Subcutaneous abdominal adipose tissue (tissue), 5 donors: ENCODE measurements at regions not wholly inside any gene's neighbourhood (a gene's known extent, or its start where the extent isn't known, plus 50 kb on each side); places are given as distances from the start of the nearest gene placed in this dataset.

Experiments
- H3K27ac ChIP-seq: one replicate; pipeline ENCODE4 v1.7.0; 2013; ENCODE audit warnings: low read depth, mild to moderate bottlenecking, inconsistent platforms, low read length, moderate library complexity
- H3K27me3 ChIP-seq, 5 donors: one replicate each; pipeline ENCODE4 v1.7.0; 2013; ENCODE audit warnings: low read length in 5 of 5, inconsistent platforms in 1 of 5; ENCODE audit not compliant: control insufficient read depth in 5 of 5, insufficient read depth in 4 of 5
- H3K36me3 ChIP-seq, 5 donors: one replicate each; pipeline ENCODE4 v1.7.0; 2013; ENCODE audit warnings: low read length in 5 of 5; ENCODE audit not compliant: control insufficient read depth in 5 of 5, insufficient read depth in 5 of 5
- H3K4me1 ChIP-seq, 5 donors: one replicate each; pipeline ENCODE4 v1.7.0; 2013; ENCODE audit warnings: low read length in 5 of 5, mild to moderate bottlenecking in 3 of 5, moderate library complexity in 1 of 5; ENCODE audit not compliant: control insufficient read depth in 5 of 5, insufficient read depth in 5 of 5
- H3K4me3 ChIP-seq, 5 donors: one replicate each; pipeline ENCODE4 v1.7.0; 2013; ENCODE audit warnings: low read length in 5 of 5, low read depth in 1 of 5
- H3K9ac ChIP-seq, 5 donors: one replicate each; pipeline ENCODE4 v1.7.0; 2013; ENCODE audit warnings: low read length in 5 of 5, mild to moderate bottlenecking in 4 of 5, moderate library complexity in 3 of 5
- H3K9me3 ChIP-seq, 5 donors: one replicate each; pipeline ENCODE4 v1.7.0; 2013; ENCODE audit warnings: low read length in 5 of 5; ENCODE audit not compliant: control insufficient read depth in 5 of 5
- donor health status: healthy.
- donor health status: healthy.
- donor health status: healthy.
- donor health status: healthy.
- donor health status: healthy.

DNA sequence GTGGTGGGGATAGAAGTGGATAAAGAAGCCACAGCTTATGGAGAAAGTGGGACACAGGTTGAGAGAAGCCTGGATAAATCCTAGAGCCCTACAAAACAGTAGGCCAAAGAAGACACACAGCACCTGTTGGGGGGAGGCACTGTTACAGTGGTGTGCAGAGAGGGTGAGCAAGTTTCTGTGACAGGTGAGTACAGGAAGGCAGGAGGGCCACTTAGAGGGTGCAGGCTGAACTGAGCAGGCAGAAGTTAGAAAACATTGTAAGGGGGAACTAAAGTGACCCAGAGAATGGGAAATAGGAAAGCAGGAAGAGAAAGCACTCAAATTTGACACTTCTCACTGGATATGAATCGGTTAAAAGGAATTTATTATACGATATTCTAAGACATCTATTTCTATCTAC is 146.1 kb upstream of the TMCO5A start:
- peaks cover 0 to 14% (median 0%) of the 10 kb centered on the region in 5 donors for H3K4me1 ChIP-seq
- H3K27ac ChIP-seq, result no peak overlapping the region
- no peaks in the 10 kb centered on the region for H3K9me3 ChIP-seq
- H3K36me3 ChIP-seq, result no peaks in the 10 kb centered on the region
- no peak overlapping the region for H3K9ac ChIP-seq
- H3K4me3 ChIP-seq, result no peak overlapping the region
- H3K27me3 ChIP-seq, result no peaks in the 10 kb centered on the region

DNA sequence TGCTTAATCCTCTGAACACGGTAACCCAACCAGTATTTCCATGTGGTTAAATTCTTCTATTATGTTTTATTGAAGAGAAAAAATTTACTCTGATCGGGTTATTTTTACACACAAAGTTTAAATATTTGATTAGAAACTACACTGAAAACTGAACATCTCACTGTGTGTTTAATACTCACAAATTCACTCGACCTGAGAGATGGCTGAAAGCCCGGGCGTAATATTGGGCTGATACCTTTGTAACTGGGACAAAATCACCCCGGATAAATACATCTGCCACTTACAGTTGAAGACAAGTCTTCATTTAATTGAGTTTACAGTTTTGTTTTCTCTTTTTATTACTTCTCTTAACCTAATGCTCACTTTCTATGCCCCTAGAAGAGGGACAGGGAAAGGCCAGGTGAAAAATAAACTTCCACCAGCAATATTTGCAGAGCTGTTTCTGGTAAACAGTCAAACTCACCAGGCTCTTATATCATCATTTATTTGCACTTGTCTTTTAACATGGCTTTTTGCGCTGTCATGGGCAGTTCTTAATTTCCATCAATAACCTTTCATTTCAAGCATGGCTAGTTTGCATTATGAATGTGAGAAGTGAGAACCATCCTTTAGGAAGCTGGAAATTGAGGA is 145.6 kb upstream of the TMCO5A start:
- Histone ChIP-seq H3K4me1 (peaks cover 0 to 9% (median 0%) of the 10 kb centered on the region in 5 donors), H3K27ac (no peak overlapping the region), H3K36me3 (no peaks in the 10 kb centered on the region), H3K9ac (no peak overlapping the region), H3K9me3 (no peaks in the 10 kb centered on the region), H3K4me3 (no peak overlapping the region), H3K27me3 (no peaks in the 10 kb centered on the region)

DNA sequence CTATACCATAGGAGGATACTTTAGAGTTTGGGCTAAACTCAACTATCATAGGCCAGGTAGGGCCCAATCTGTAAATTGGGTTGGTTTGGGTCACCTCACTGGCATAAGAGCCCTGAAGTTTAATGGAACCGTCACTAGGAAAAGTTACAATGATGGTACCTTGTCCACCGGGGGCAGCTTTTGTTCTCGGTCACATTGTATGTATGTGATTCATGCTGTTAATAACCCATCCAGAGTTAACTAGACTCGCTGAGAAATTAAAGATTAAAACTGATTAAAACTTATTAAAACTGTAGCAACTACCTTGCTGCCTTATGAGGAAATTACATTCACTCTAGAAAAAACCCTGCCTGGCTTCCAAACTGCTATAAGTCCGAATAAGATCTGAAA is 145.0 kb upstream of the TMCO5A start:
- H3K27ac ChIP-seq, result no peak overlapping the region
- H3K4me3 ChIP-seq, result no peak overlapping the region
- H3K9me3 ChIP-seq, result no peaks in the 10 kb centered on the region
- no peaks in the 10 kb centered on the region for H3K36me3 ChIP-seq
- peaks cover 0 to 4% (median 0%) of the 10 kb centered on the region in 5 donors for H3K4me1 ChIP-seq
- H3K27me3 ChIP-seq, result no peaks in the 10 kb centered on the region
- H3K9ac ChIP-seq, result no peak overlapping the region

DNA sequence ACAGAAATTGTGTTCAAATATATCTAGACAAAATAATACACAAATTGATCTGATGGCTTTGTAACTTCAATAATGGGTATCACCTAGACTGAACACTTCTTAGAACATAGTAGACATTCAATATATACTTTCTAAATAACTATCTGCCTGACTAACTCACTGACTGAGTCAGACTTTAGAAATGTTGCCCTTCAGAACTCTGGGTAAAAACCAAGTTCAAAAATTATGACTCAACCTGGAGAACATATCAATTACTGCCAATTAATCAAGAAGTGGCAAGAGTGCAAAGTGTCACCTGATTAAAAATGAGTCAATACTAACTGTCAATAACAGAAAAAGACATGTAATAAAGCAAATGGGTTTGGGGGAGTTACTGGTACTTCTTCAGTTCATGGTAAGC is 144.6 kb upstream of the TMCO5A start:
- Histone ChIP-seq H3K9me3 (no peaks in the 10 kb centered on the region), H3K27ac (no peak overlapping the region), H3K4me1 (peaks cover 0 to 4% (median 0%) of the 10 kb centered on the region in 5 donors), H3K36me3 (no peaks in the 10 kb centered on the region), H3K4me3 (no peak overlapping the region), H3K27me3 (no peaks in the 10 kb centered on the region), H3K9ac (no peak overlapping the region)

DNA sequence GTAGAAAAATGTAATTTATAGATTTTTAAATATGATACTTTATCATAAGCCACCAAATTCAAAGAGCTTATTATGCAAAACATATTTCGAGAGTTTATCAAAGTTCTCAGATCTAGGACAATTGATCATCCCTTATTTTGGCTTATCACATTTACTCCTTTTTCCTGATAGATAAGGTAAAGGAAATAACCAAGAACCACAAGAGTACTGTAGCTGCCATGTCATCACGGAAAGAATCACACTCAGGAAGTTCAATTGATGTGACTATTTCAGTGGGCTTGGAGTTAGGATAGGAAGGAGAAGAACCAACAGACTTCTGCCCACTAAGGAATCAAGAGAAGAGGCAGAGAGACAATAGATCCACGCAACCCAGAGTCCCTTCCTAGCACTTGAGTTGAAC is 142.7 kb upstream of the TMCO5A start:
- H3K27me3 ChIP-seq, result no peaks in the 10 kb centered on the region
- H3K36me3 ChIP-seq, result no peaks in the 10 kb centered on the region
- H3K27ac ChIP-seq, result no peak overlapping the region
- H3K4me3 ChIP-seq, result no peak overlapping the region
- no peaks in the 10 kb centered on the region for H3K9me3 ChIP-seq
- peaks cover 0 to 4% (median 0%) of the 10 kb centered on the region in 5 donors for H3K4me1 ChIP-seq
- H3K9ac ChIP-seq, result no peak overlapping the region

DNA sequence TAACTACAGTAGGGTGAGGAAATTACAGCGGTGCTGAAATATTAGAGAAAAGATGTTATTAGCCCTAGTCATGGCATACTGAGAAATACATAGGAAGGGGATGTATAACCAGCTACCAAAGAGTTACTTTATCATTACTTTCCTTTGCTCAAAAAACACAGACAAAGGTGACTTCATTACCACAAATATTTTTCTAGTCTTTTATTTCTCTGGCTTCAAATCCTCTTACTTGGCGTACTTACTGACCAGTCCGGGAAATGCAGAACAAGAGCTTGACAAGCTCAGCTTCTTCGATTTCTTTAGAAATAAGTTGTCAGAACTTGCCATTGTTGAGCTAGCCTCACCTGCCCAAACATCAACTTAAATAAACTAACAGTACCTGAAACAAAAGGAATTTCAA is 142.1 kb upstream of the TMCO5A start:
- Histone ChIP-seq H3K4me3 (no peak overlapping the region), H3K27ac (no peak overlapping the region), H3K9ac (no peak overlapping the region), H3K36me3 (no peaks in the 10 kb centered on the region), H3K9me3 (no peaks in the 10 kb centered on the region), H3K4me1 (peaks cover 0 to 4% (median 0%) of the 10 kb centered on the region in 5 donors), H3K27me3 (no peaks in the 10 kb centered on the region)

DNA sequence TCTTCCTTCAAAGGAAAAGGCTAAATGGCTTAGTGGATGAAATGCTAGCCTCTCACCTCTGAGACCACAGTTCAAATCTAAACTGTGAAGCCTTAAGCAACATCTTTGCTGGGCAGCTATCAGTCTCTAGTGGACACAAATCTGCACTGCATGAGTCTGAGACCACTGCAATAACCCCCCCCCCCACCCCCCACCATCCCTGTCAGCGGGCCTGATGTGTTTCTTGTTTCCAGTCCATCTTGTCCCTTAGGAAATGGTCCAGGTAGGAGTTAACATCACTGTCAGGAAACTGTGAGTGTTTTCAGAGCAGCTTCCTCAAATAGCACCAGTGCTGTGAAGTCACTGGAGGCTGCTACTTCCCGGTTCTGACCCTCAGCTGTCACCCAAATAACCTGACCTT is 140.6 kb upstream of the TMCO5A start:
- Histone ChIP-seq H3K4me3 (no peak overlapping the region), H3K36me3 (no peaks in the 10 kb centered on the region), H3K27ac (no peak overlapping the region), H3K9me3 (no peaks in the 10 kb centered on the region), H3K9ac (no peak overlapping the region), H3K27me3 (no peaks in the 10 kb centered on the region), H3K4me1 (peaks cover 0 to 4% (median 0%) of the 10 kb centered on the region in 5 donors)

DNA sequence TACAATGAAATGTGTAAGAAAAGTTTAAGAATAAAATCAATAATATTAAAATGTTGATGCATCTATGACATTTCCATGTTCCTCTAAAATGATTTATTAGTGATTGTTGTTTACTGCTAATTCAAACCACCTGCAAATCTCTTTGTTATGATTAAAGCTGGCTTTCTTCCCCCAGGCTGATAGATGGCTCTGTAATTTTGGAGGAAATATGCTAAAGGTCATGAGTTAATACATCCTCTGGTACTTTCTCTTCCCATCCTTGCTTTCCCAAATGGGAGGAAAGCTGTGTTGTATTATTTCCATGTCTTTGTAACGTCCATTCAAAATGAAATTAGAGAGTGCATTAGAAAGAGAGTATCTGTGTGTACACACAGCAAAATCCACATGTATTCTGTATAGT is 139.5 kb upstream of the TMCO5A start:
- H3K27ac ChIP-seq, result no peak overlapping the region
- no peaks in the 10 kb centered on the region for H3K27me3 ChIP-seq
- no peak overlapping the region for H3K4me3 ChIP-seq
- H3K4me1 ChIP-seq, result peaks cover 0 to 3% (median 0%) of the 10 kb centered on the region in 5 donors
- H3K9ac ChIP-seq, result no peak overlapping the region
- no peaks in the 10 kb centered on the region for H3K36me3 ChIP-seq
- H3K9me3 ChIP-seq, result no peaks in the 10 kb centered on the region

DNA sequence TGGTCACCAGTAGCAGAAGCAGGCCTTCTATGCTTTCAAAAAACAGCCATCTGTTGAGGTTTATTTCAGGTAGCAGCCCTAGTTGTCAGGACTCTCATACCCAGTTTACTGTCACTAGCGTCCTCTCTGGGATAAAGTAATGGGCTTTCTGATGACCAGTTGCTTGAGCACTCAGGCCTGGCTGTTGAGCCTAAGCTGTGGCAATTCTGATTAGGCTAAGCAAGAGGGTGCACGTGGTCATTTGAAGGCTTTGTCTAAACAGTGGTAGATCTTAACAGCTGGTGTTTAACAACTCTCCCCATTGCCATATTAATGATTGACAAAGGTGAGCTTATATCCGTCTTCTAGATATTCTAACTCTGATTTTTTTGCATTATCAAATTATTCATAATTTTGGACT is 132.9 kb upstream of the TMCO5A start:
- H3K27me3 ChIP-seq, result no peaks in the 10 kb centered on the region
- H3K9me3 ChIP-seq, result no peaks in the 10 kb centered on the region
- H3K9ac ChIP-seq, result no peak overlapping the region
- H3K4me1 ChIP-seq, result no peaks in the 10 kb centered on the region
- H3K36me3 ChIP-seq, result no peaks in the 10 kb centered on the region
- H3K4me3 ChIP-seq, result no peak overlapping the region
- no peak overlapping the region for H3K27ac ChIP-seq

DNA sequence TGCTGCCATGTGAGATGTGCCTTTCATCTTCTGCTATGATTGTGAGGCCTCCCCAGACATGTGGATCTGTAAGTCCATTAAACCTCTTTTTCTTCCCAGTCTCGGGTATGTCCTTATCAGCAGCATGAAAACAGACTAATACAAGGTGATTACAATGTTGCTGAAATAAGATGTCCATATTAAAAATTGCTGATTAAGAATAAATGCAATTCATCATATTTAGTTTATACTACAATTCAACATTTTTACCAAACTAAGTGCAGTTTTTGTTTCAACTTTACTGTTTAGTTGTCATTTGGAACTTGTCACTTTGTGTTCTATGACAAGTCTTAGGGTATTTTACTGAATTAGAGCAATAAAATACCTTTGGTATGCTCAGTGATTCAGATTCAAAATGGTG is 127.6 kb upstream of the TMCO5A start:
- no peak overlapping the region for H3K4me3 ChIP-seq
- no peak overlapping the region for H3K27ac ChIP-seq
- no peaks in the 10 kb centered on the region for H3K36me3 ChIP-seq
- no peaks in the 10 kb centered on the region for H3K27me3 ChIP-seq
- no peaks in the 10 kb centered on the region for H3K4me1 ChIP-seq
- H3K9ac ChIP-seq, result no peak overlapping the region
- no peaks in the 10 kb centered on the region for H3K9me3 ChIP-seq

DNA sequence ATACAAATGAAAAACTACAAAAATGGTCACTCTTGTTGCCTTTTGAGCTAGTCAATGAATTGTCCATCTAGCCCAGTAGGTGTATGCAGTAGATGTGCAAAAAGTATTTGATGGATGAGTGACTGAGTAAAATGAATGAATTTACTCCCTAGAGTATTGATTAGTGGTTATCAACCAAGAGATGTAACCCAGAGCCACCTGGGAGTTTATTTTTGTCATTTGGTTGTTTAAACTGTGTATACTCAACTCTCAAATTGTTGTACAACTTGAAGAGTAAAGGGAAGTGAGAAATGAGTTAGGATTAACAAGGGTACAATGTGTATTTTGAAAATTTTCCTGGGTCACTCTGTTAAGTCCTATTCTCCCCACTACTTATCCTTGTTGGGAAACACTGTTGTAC is 124.1 kb upstream of the TMCO5A start:
- no peak overlapping the region for H3K9ac ChIP-seq
- H3K27ac ChIP-seq, result no peak overlapping the region
- no peak overlapping the region for H3K4me3 ChIP-seq
- H3K36me3 ChIP-seq, result no peaks in the 10 kb centered on the region
- H3K4me1 ChIP-seq, result no peaks in the 10 kb centered on the region
- no peaks in the 10 kb centered on the region for H3K9me3 ChIP-seq
- H3K27me3 ChIP-seq, result no peaks in the 10 kb centered on the region
